Upper lobe of right lung (tissue), 1 donor: ENCODE measurements at regions not wholly inside any gene's neighbourhood (a gene's known extent, or its start where the extent isn't known, plus 50 kb on each side); places are given as distances from the start of the nearest gene placed in this dataset.

Source experiments
- ATAC-seq: fragments of 200-7000 bp; cut with Tn5 transposase; one replicate; pipeline ENCODE4 v1.9.1; 2020; ENCODE audit warnings: mild to moderate bottlenecking, moderate library complexity
- DNase-seq: peaks from one replicate; pipeline ENCODE4 v3.0.0-alpha.2; 2020
- H3K27ac ChIP-seq: fragments of 200-600 bp; one replicate; pipeline ENCODE4 v1.8.0; 2022
- H3K27me3 ChIP-seq: fragments of 200-600 bp; one replicate; pipeline ENCODE4 v1.8.0; 2022; ENCODE audit warnings: mild to moderate bottlenecking
- H3K36me3 ChIP-seq: fragments of 200-600 bp; one replicate; pipeline ENCODE4 v1.8.0; 2022
- H3K4me1 ChIP-seq: fragments of 200-600 bp; one replicate; pipeline ENCODE4 v1.8.0; 2022
- H3K4me3 ChIP-seq: fragments of 200-600 bp; one replicate; pipeline ENCODE4 v1.8.0; 2022; ENCODE audit warnings: mild to moderate bottlenecking
- H3K9me3 ChIP-seq: fragments of 200-600 bp; one replicate; pipeline ENCODE4 v1.8.0; 2022
- intact Hi-C: fragments of 100-400 bp; cut with DNase I; formaldehyde crosslinking; loops from one replicate; pipeline ENCODE4 v1.11.0; 2022
- TF ChIP-seq, protein P1 (sequence below): fragments of 200-600 bp; IDR thresholded peaks from one replicate; pipeline ENCODE4 v1.8.0; 2022; ENCODE audit warnings: antibody characterized with exemption
- donor health status: DM: no; HTN: yes; CAD: no; lungs with severe emphysema.

DNA sequence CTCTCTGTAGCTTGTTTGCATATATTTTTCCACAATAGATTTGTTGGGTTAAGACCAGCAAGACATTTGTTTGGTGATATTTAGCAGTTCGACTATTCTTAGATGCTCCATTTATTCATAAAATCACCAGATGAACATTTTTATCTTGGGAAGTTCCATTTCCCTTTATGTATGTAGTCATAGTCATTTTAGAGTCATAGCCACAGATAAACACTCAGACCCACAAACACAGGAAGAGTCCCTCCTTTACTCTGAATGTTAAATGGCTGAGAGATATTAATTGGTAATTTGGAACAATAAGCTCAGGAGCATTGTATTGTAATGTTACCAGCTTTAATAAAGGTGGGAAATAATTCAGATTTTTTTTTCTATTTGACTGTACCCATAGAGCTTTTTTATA is 1608.7 kb downstream of the STIM2 start:
- no peaks in the 10 kb centered on the region for H3K36me3 ChIP-seq
- no peaks in the 10 kb centered on the region for H3K27me3 ChIP-seq
- ATAC-seq (no peak), DNase-seq (no peak)
- H3K4me3 ChIP-seq, result no peak overlapping the region
- no peaks in the 10 kb centered on the region for H3K4me1 ChIP-seq
- TF ChIP-seq, protein P1, sequence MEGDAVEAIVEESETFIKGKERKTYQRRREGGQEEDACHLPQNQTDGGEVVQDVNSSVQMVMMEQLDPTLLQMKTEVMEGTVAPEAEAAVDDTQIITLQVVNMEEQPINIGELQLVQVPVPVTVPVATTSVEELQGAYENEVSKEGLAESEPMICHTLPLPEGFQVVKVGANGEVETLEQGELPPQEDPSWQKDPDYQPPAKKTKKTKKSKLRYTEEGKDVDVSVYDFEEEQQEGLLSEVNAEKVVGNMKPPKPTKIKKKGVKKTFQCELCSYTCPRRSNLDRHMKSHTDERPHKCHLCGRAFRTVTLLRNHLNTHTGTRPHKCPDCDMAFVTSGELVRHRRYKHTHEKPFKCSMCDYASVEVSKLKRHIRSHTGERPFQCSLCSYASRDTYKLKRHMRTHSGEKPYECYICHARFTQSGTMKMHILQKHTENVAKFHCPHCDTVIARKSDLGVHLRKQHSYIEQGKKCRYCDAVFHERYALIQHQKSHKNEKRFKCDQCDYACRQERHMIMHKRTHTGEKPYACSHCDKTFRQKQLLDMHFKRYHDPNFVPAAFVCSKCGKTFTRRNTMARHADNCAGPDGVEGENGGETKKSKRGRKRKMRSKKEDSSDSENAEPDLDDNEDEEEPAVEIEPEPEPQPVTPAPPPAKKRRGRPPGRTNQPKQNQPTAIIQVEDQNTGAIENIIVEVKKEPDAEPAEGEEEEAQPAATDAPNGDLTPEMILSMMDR, result no peak
- no peaks in the 10 kb centered on the region for H3K9me3 ChIP-seq
- H3K27ac ChIP-seq, result no peak overlapping the region
- intact Hi-C loops, result no loop called here

DNA sequence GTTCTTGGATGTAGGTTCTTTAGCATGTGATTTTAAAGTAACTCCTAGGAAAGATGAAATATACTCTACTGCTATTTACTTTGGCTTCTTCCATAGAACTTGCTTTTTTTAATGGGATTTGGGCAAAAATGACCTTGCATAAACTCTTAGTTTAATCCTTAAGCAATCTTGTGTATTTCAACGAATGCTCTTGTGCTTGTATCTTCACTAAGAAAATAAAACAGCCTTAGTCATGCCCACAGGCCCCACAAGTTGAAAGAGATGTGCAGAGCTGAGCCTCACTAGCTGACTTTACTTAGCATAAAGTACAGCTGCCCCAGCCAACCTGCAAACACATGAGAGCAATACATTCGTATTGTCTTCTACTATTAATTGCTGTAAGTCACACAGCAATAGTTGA is 1609.2 kb downstream of the STIM2 start:
- TF ChIP-seq, protein P1, result no peak
- Histone ChIP-seq H3K36me3 (no peaks in the 10 kb centered on the region), H3K27ac (no peak overlapping the region), H3K4me3 (no peak overlapping the region), H3K27me3 (no peaks in the 10 kb centered on the region), H3K9me3 (no peaks in the 10 kb centered on the region), H3K4me1 (no peaks in the 10 kb centered on the region)
- no peak for ATAC-seq
- intact Hi-C loops, result no loop called here
- no peak for DNase-seq

DNA sequence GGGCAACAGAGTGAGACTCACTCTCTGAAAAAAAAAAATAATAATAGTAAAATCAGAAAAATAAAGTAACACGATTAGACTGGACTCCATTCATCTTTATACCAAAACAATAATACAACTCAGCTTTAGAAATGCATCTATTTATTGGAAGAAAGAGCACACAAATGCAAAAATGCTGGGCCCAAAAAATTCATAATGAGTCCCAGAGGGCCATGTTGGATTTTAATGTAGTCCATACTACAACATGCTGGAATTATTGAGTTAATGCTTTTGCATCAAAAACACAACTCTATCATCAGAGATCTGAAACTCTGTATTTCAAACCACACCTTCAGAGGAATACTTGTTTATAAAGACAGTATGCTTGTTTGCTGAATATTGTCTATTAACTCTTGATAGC is 1614.7 kb downstream of the STIM2 start:
- no peaks in the 10 kb centered on the region for H3K4me1 ChIP-seq
- intact Hi-C loops, result no loop called here
- H3K27ac ChIP-seq, result no peak overlapping the region
- no peaks in the 10 kb centered on the region for H3K9me3 ChIP-seq
- no peaks in the 10 kb centered on the region for H3K27me3 ChIP-seq
- no peak for ATAC-seq
- no peak for DNase-seq
- TF ChIP-seq, protein P1, result no peak
- no peaks in the 10 kb centered on the region for H3K36me3 ChIP-seq
- no peak overlapping the region for H3K4me3 ChIP-seq

DNA sequence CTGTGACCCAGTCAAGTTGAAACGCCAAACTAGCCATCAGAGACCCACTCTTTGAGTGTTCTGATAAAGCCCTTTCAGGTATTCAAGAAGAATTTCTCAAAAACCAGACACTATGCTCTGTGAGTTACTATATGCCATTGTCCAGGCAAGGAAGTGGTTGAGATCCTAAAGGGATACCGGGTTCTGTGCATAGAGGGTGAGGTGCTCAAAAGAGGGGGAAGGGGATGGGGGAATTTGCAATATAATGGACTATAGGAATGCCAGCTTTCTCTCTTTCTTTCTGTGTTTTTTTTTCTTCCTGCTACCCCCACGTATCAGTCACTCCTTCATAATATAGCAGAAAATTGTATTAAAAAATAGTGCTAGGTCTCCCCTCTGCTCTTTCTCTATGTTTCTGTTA is 1619.0 kb downstream of the STIM2 start:
- DNase-seq (no peak), ATAC-seq (no peak)
- Histone ChIP-seq H3K9me3 (no peaks in the 10 kb centered on the region), H3K4me3 (no peak overlapping the region), H3K27me3 (no peaks in the 10 kb centered on the region), H3K27ac (no peak overlapping the region), H3K36me3 (no peaks in the 10 kb centered on the region), H3K4me1 (no peaks in the 10 kb centered on the region)
- intact Hi-C loops, result no loop called here
- TF ChIP-seq, protein P1, result no peak

DNA sequence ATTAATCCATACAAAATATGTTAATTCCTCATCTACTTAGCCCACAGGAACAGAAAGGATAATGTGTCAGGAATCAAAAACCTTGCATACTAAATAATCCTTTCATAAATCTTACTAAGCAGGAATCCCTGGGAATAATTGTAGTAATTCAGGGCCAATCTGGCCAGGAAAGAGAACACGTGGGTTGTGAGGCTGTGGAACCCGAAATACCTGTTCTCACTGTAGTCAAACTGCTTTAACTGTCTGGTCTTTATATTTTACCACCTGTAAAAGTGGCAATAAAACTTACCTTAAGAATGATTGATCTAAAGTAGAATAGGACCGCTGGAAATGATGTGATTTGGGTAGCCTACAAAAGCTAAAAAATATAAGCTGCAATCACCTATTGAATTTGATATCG is 1620.9 kb downstream of the STIM2 start:
- Histone ChIP-seq H3K4me3 (no peak overlapping the region), H3K27ac (no peak overlapping the region), H3K9me3 (no peaks in the 10 kb centered on the region), H3K4me1 (no peaks in the 10 kb centered on the region), H3K36me3 (no peaks in the 10 kb centered on the region), H3K27me3 (no peaks in the 10 kb centered on the region)
- intact Hi-C loops, result no loop called here
- ATAC-seq (no peak), DNase-seq (no peak)
- TF ChIP-seq, protein P1, result no peak

DNA sequence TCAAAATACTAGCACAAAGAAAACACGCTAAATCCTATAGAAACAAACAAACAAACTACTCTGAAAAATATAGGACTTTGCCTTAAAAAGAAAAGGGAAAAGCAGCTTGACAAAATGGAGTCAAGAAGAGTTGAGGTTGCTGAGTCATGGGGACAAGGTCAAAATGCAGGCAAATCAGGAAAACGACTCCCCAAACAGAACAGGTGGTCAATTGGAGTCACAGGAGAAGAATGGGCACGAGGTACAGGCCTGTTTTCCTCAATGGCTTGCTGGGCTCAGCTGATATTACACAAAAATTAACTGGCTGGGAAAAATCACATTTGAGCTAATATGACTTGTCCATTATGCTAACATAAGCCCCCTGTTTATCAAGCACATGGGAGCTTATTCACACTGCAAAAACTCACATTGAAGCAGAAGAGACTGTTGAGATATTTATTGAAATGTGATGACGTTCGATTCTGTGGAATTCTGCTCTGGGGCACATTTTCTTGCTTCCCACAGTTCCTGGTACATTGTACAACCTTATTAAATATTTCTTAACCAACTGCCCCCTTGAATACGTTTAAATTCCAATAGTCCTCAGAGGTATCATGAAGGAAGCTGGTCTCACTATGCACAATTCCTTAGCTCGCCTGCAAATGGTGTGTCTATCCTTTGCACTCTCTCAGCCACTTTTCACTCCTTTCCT is 1622.1 kb downstream of the STIM2 start:
- no peak for ATAC-seq
- Histone ChIP-seq H3K4me3 (no peak overlapping the region), H3K9me3 (no peaks in the 10 kb centered on the region)

More for the DNA sequence above, 1622.1 kb downstream of the STIM2 start:
- Histone ChIP-seq H3K4me1 (no peaks in the 10 kb centered on the region), H3K36me3 (no peaks in the 10 kb centered on the region), H3K27me3 (no peaks in the 10 kb centered on the region), H3K27ac (no peak overlapping the region)
- intact Hi-C loops, result no loop called here
- TF ChIP-seq, protein P1, result no peak
- DNase-seq, result no peak
